ENCODE measurements at regions not wholly inside any gene's neighbourhood (a gene's known extent, or its start where the extent isn't known, plus 50 kb on each side); places are given as distances from the start of the nearest gene placed in this dataset.
A peak's percentile ranks its signal among the peaks of the same experiment; 100 is the strongest.

- no peak for DNase-seq
Observed at GRCh38 chr6:1485678-1486077, 96.3 kb downstream of the FOXF2 start.

- no peak for DNase-seq
Observed at GRCh38 chr6:1486387-1486786, 97.0 kb downstream of the FOXF2 start.

- DNase-seq: no peak
Observed at GRCh38 chr6:1487239-1487638, 97.9 kb downstream of the FOXF2 start.

- DNase-seq: no peak
Observed at GRCh38 chr6:1491025-1491424, 101.6 kb downstream of the FOXF2 start.

- DNase-seq: no peak
Observed at GRCh38 chr6:1491591-1492319, 102.4 kb downstream of the FOXF2 start.

GRCh38 chr6:1494671-1495070 lies 105.3 kb downstream of the FOXF2 start:
- peak; percentile 74 for DNase-seq

- no peak for DNase-seq
Observed at GRCh38 chr6:1495344-1495743, 106.0 kb downstream of the FOXF2 start.

- DNase-seq: no peak
Observed at GRCh38 chr6:1496092-1496491, 106.7 kb downstream of the FOXF2 start.

GRCh38 chr6:1496836-1497760 lies 107.7 kb downstream of the FOXF2 start:
- DNase-seq: peak; percentile 81

- no peak for DNase-seq
Observed at GRCh38 chr6:1497761-1498105, 108.4 kb downstream of the FOXF2 start.

GRCh38 chr6:1498491-1499113 lies 109.2 kb downstream of the FOXF2 start:
- no peak for DNase-seq

GRCh38 chr6:1499777-1500176 lies 109.9 kb upstream of the FOXC1 start:
- DNase-seq: no peak

- DNase-seq: no peak
Observed at GRCh38 chr6:1500913-1501312, 108.8 kb upstream of the FOXC1 start.

- DNase-seq: peak; percentile 85
Observed at GRCh38 chr6:1502041-1502440, 107.7 kb upstream of the FOXC1 start.

GRCh38 chr6:1503811-1504210 lies 105.9 kb upstream of the FOXC1 start:
- no peak for DNase-seq

- no peak for DNase-seq
Observed at GRCh38 chr6:1504465-1504864, 105.2 kb upstream of the FOXC1 start.

GRCh38 chr6:1507251-1507650 lies 102.5 kb upstream of the FOXC1 start:
- DNase-seq: no peak

GRCh38 chr6:1509241-1509640 lies 100.5 kb upstream of the FOXC1 start:
- DNase-seq: no peak

- DNase-seq: no peak
Observed at GRCh38 chr6:1510239-1510638, 99.5 kb upstream of the FOXC1 start.

GRCh38 chr6:1513215-1513780 lies 96.4 kb upstream of the FOXC1 start:
- no peak for DNase-seq

- DNase-seq: no peak
Observed at GRCh38 chr6:1514078-1514477, 95.6 kb upstream of the FOXC1 start.

- no peak for DNase-seq
Observed at GRCh38 chr6:1515280-1515679, 94.4 kb upstream of the FOXC1 start.

GRCh38 chr6:1515781-1516180 lies 93.9 kb upstream of the FOXC1 start:
- DNase-seq: no peak
